NCI-H128 (cell line): ENCODE measurements at regions not wholly inside any gene's neighbourhood (a gene's known extent, or its start where the extent isn't known, plus 50 kb on each side); places are given as distances from the start of the nearest gene placed in this dataset.
"Not testable (repeated sequence)": the region's sequence is repeated elsewhere in the genome, so short reads cannot be mapped to it uniquely, and the experiment has no call there.

Experiments
- DNase-seq: peaks from one replicate; lab custom pipeline; 2025; ENCODE audit not compliant: unreplicated experiment; lab: John Stamatoyannopoulos, UW

- no peak for DNase-seq
These were observed 318.8 kb upstream of the SGCG start for GRCh38 chr13:22861958-22862466.

- no peak for DNase-seq
These were observed 318.3 kb upstream of the SGCG start for GRCh38 chr13:22862478-22862877.

- DNase-seq, result no peak
These were observed 314.6 kb upstream of the SGCG start for GRCh38 chr13:22866221-22866620.

- DNase-seq, result no peak
These were observed 309.5 kb upstream of the SGCG start for GRCh38 chr13:22871231-22871630.

- DNase-seq, result no peak
These were observed 305.9 kb upstream of the SGCG start for GRCh38 chr13:22874839-22875238.

GRCh38 chr13:22877421-22877820 is 303.4 kb upstream of the SGCG start:
- no peak for DNase-seq

- DNase-seq, result no peak
These were observed 299.7 kb upstream of the SGCG start for GRCh38 chr13:22880741-22881720.

GRCh38 chr13:22881721-22882608 is 298.8 kb upstream of the SGCG start:
- not testable (repeated sequence) for DNase-seq

- DNase-seq, result no peak
These were observed 297.4 kb upstream of the SGCG start for GRCh38 chr13:22883262-22883840.

- DNase-seq, result no peak
These were observed 296.8 kb upstream of the SGCG start for GRCh38 chr13:22883956-22884355.

GRCh38 chr13:22886061-22886460 is 294.7 kb upstream of the SGCG start:
- not testable (repeated sequence) for DNase-seq

- not testable (repeated sequence) for DNase-seq
These were observed 291.4 kb upstream of the SGCG start for GRCh38 chr13:22889376-22889775.

GRCh38 chr13:22893204-22893603 is 287.6 kb upstream of the SGCG start:
- DNase-seq, result no peak

GRCh38 chr13:22893777-22894176 is 287.0 kb upstream of the SGCG start:
- no peak for DNase-seq

GRCh38 chr13:22897571-22898314 is 283.0 kb upstream of the SGCG start:
- DNase-seq, result no peak

GRCh38 chr13:22900416-22900951 is 280.3 kb upstream of the SGCG start:
- DNase-seq, result not testable (repeated sequence)

GRCh38 chr13:22903301-22903700 is 277.5 kb upstream of the SGCG start:
- DNase-seq, result no peak

- no peak for DNase-seq
These were observed 276.9 kb upstream of the SGCG start for GRCh38 chr13:22903925-22904324.

- no peak for DNase-seq
These were observed 265.2 kb upstream of the SGCG start for GRCh38 chr13:22915442-22916082.

- not testable (repeated sequence) for DNase-seq
These were observed 264.5 kb upstream of the SGCG start for GRCh38 chr13:22916276-22916675.
